NCI-H2029 (cell line): ENCODE measurements at regions not wholly inside any gene's neighbourhood (a gene's known extent, or its start where the extent isn't known, plus 50 kb on each side); places are given as distances from the start of the nearest gene placed in this dataset.

Experiments
- DNase-seq: peaks from one replicate; lab custom pipeline; 2025; lab: John Stamatoyannopoulos, UW

GRCh38 chr22:19574247-19574646 is 50.0 kb upstream of the CLDN5 start:
- no peak for DNase-seq

GRCh38 chr22:19576460-19577421 is 52.5 kb upstream of the CLDN5 start:
- no peak for DNase-seq

GRCh38 chr22:19577422-19577966 is 53.3 kb upstream of the CLDN5 start:
- no peak for DNase-seq

- no peak for DNase-seq
Measured at GRCh38 chr22:19578180-19579004, 54.2 kb upstream of the CLDN5 start.

- no peak for DNase-seq
Measured at GRCh38 chr22:19579115-19579811, 55.1 kb upstream of the CLDN5 start.

GRCh38 chr22:19579880-19580279 is 55.7 kb upstream of the CLDN5 start:
- no peak for DNase-seq

- DNase-seq, result no peak
Measured at GRCh38 chr22:19580291-19580890, 56.2 kb upstream of the CLDN5 start.

- DNase-seq, result no peak
Measured at GRCh38 chr22:19582033-19582693, 58.0 kb upstream of the CLDN5 start.

GRCh38 chr22:19586922-19587684 is 62.9 kb upstream of the CLDN5 start:
- no peak for DNase-seq

- no peak for DNase-seq
Measured at GRCh38 chr22:19590696-19591095, 66.5 kb upstream of the CLDN5 start.

- no peak for DNase-seq
Measured at GRCh38 chr22:19591568-19591967, 67.4 kb upstream of the CLDN5 start.

GRCh38 chr22:19592464-19592863 is 68.3 kb upstream of the CLDN5 start:
- DNase-seq, result no peak

GRCh38 chr22:19593991-19594569 is 69.9 kb upstream of the CLDN5 start:
- DNase-seq, result no peak

GRCh38 chr22:19595532-19595931 is 71.3 kb upstream of the CLDN5 start:
- no peak for DNase-seq

GRCh38 chr22:19596680-19597398 is 72.6 kb upstream of the CLDN5 start:
- no peak for DNase-seq

GRCh38 chr22:19597399-19597735 is 73.2 kb upstream of the CLDN5 start:
- DNase-seq, result no peak

- no peak for DNase-seq
Measured at GRCh38 chr22:19598054-19598855, 74.0 kb upstream of the CLDN5 start.

- DNase-seq, result no peak
Measured at GRCh38 chr22:19599004-19599403, 74.8 kb upstream of the CLDN5 start.
